Stimulated activated effector memory CD8-positive, alpha-beta T cell treated with anti-CD3 and anti-CD28 coated beads, Interleukin-12 subunit alpha, Interleukin-12 subunit beta, amount 100 ng/mL, for 72 hours (primary cell): ENCODE measurements at regions not wholly inside any gene's neighbourhood (a gene's known extent, or its start where the extent isn't known, plus 50 kb on each side); places are given as distances from the start of the nearest gene placed in this dataset.

ENCODE experiments used
- ATAC-seq: fragments of 150-1000 bp; cut with Tn5 transposase; 2 replicates; pipeline ENCODE4 v1.10.0; 2021
- DNase-seq, 2 donors: peaks; one replicate each; pipeline ENCODE4 v3.0.0; 2021 to 2022; ENCODE audit warnings: low spot score in 2 of 2
- H3K27ac Mint-ChIP-seq: one replicate; pipeline ENCODE4 v1.8.0; 2022; ENCODE audit warnings: mild to moderate bottlenecking, mixed read lengths
- H3K36me3 Mint-ChIP-seq: one replicate; pipeline ENCODE4 v1.8.0; 2022; ENCODE audit warnings: mild to moderate bottlenecking, mixed read lengths
- H3K4me1 Mint-ChIP-seq: one replicate; pipeline ENCODE4 v1.8.0; 2022; ENCODE audit warnings: mixed read lengths
- H3K4me3 Mint-ChIP-seq: one replicate; pipeline ENCODE4 v1.8.0; 2022; ENCODE audit warnings: mild to moderate bottlenecking, mixed read lengths
- H3K9me3 Mint-ChIP-seq: one replicate; pipeline ENCODE4 v1.8.0; 2022; ENCODE audit warnings: mixed read lengths

- no peak for ATAC-seq
- no peaks in the 10 kb centered on the region for H3K4me1 Mint-ChIP-seq
These were observed 173.3 kb upstream of the MBNL1 start for GRCh38 chr3:152095472-152095871.

GRCh38 chr3:152096280-152096906 lies 172.3 kb upstream of the MBNL1 start:
- H3K36me3 Mint-ChIP-seq: no peaks in the 10 kb centered on the region
- DNase-seq (no peak), ATAC-seq (no peak)
- no peak overlapping the region for H3K4me3 Mint-ChIP-seq
- H3K27ac Mint-ChIP-seq: no peak overlapping the region
- H3K9me3 Mint-ChIP-seq: no peaks in the 10 kb centered on the region
- H3K4me1 Mint-ChIP-seq: no peaks in the 10 kb centered on the region

More at GRCh38 chr3:152095472-152095871, 173.3 kb upstream of the MBNL1 start:
- H3K36me3 Mint-ChIP-seq: no peaks in the 10 kb centered on the region
- no peak overlapping the region for H3K4me3 Mint-ChIP-seq
- H3K9me3 Mint-ChIP-seq: no peaks in the 10 kb centered on the region
- DNase-seq: no peak
- H3K27ac Mint-ChIP-seq: no peak overlapping the region

DNA sequence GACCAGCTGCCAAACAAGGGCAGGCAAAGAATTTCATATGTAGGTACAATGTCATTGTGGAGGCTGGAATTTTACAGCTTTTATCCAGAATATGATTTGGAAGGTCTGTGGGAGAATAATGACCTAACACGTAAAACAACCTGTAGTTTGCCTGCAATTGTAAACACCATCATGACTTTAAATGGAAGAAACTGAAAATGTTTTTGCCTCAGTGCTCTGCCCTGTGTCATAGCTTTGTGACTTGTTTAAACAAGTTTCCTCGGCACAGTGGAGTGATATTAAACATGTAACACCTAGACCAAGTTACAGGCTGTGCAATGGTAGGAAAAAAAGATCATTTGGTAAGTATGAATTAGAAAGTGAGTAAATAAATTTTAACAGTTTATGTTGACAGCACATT lies 171.6 kb upstream of the MBNL1 start:
- DNase-seq (no peak), ATAC-seq (no peak)
- H3K27ac Mint-ChIP-seq: no peak overlapping the region
- H3K4me3 Mint-ChIP-seq: no peak overlapping the region
- no peaks in the 10 kb centered on the region for H3K4me1 Mint-ChIP-seq
- no peaks in the 10 kb centered on the region for H3K36me3 Mint-ChIP-seq
- H3K9me3 Mint-ChIP-seq: no peaks in the 10 kb centered on the region

- H3K27ac Mint-ChIP-seq: no peak overlapping the region
- DNase-seq (no peak), ATAC-seq (no peak)
- no peaks in the 10 kb centered on the region for H3K9me3 Mint-ChIP-seq
- H3K36me3 Mint-ChIP-seq: no peaks in the 10 kb centered on the region
- no peaks in the 10 kb centered on the region for H3K4me1 Mint-ChIP-seq
- no peak overlapping the region for H3K4me3 Mint-ChIP-seq
These were observed 171.0 kb upstream of the MBNL1 start for GRCh38 chr3:152097770-152098169.

DNA sequence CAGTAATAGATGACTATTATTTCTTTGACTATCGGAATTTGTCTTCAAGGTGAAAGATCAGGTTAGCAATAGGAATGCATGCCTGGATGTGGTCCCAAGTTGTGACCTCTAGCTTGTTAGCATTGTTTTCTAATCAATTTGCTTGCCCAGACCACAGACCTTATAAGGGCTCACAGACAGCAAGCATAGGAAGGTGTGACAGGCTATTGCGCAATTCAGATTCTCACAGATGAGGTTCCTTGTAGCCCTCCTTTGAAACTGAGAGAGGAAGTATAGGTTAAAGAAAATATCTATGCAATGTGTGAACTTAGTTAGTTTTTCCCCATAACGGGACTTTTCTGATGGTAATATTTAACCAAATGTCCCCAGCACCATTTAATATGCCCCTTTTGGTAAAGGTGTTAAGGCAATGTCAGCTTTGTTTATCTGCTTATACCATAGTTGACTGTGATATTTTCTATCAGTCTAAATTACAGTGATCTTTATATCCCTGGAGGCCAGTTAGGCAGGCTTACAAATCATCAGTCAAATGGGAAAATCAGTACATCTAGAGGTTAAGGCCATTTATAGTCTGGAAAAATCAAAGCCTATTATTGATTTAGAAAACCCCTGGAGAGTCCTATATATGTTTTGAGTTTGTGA lies 168.1 kb upstream of the MBNL1 start:
- H3K27ac Mint-ChIP-seq: no peak overlapping the region
- no peak for DNase-seq
- H3K4me1 Mint-ChIP-seq: no peaks in the 10 kb centered on the region
- H3K9me3 Mint-ChIP-seq: no peaks in the 10 kb centered on the region
- H3K36me3 Mint-ChIP-seq: no peaks in the 10 kb centered on the region
- H3K4me3 Mint-ChIP-seq: no peak overlapping the region
- ATAC-seq: peak; percentile 79

- Mint-ChIP-seq H3K4me3 (no peak overlapping the region), H3K9me3 (no peaks in the 10 kb centered on the region), H3K36me3 (no peaks in the 10 kb centered on the region), H3K4me1 (no peaks in the 10 kb centered on the region), H3K27ac (no peak overlapping the region)
- DNase-seq: no peak
- ATAC-seq: no peak
These were observed 166.3 kb upstream of the MBNL1 start for GRCh38 chr3:152102410-152102809.

GRCh38 chr3:152103257-152103656 lies 165.5 kb upstream of the MBNL1 start:
- H3K27ac Mint-ChIP-seq: no peak overlapping the region
- no peaks in the 10 kb centered on the region for H3K4me1 Mint-ChIP-seq
- DNase-seq: no peak
- ATAC-seq: no peak
- H3K9me3 Mint-ChIP-seq: no peaks in the 10 kb centered on the region
- H3K4me3 Mint-ChIP-seq: no peak overlapping the region
- no peaks in the 10 kb centered on the region for H3K36me3 Mint-ChIP-seq

GRCh38 chr3:152104847-152105415 lies 163.8 kb upstream of the MBNL1 start:
- no peak overlapping the region for H3K4me3 Mint-ChIP-seq
- H3K4me1 Mint-ChIP-seq: no peaks in the 10 kb centered on the region
- no peak overlapping the region for H3K27ac Mint-ChIP-seq
- no peaks in the 10 kb centered on the region for H3K9me3 Mint-ChIP-seq
- H3K36me3 Mint-ChIP-seq: no peaks in the 10 kb centered on the region
- ATAC-seq (no peak), DNase-seq (no peak)

DNA sequence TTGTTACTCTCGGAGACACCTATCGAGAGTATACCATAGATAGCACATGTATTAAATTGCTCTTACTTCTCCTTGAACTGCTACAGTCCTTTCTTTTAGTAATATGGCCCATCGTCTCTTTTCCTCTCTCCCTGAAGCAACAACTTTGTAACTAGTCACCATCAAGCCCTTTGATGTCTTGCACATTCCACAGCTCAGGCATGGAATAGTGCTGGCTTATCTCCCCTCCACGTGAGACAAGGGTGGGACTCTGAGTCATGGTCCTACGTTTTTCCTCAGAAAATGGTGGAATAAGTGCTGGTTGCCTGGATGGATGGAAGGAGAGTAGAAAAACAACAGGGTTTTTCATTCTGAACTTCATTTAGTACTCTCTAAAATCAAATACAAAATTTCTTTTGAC lies 163.3 kb upstream of the MBNL1 start:
- H3K9me3 Mint-ChIP-seq: no peaks in the 10 kb centered on the region
- no peaks in the 10 kb centered on the region for H3K4me1 Mint-ChIP-seq
- ATAC-seq (no peak), DNase-seq (no peak)
- H3K4me3 Mint-ChIP-seq: no peak overlapping the region
- H3K27ac Mint-ChIP-seq: no peak overlapping the region
- H3K36me3 Mint-ChIP-seq: no peaks in the 10 kb centered on the region

- H3K9me3 Mint-ChIP-seq: no peaks in the 10 kb centered on the region
- H3K36me3 Mint-ChIP-seq: no peaks in the 10 kb centered on the region
- DNase-seq (no peak), ATAC-seq (no peak)
- no peak overlapping the region for H3K27ac Mint-ChIP-seq
- no peak overlapping the region for H3K4me3 Mint-ChIP-seq
- H3K4me1 Mint-ChIP-seq: no peaks in the 10 kb centered on the region
These were observed 159.7 kb upstream of the MBNL1 start for GRCh38 chr3:152109038-152109437.

DNA sequence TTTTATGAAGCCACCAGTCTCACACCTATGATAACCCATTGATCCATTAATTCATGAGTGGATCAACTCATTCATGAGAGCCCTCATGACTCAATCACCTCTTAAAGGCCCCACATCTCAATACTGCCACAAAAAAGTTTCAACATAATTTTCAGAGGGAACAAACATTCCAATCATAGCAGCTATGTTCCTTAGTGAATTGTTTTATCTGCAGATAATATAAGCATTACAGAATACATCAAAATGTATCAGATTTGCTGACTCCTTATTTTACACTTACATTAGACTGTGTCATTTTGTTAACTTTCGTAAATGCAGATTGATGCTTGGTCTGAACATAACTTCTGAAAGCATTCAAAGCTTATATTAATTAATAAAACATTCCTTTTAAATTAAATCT lies 155.3 kb upstream of the MBNL1 start:
- H3K27ac Mint-ChIP-seq: no peak overlapping the region
- no peak for DNase-seq
- H3K9me3 Mint-ChIP-seq: no peaks in the 10 kb centered on the region
- H3K4me3 Mint-ChIP-seq: no peak overlapping the region
- no peaks in the 10 kb centered on the region for H3K4me1 Mint-ChIP-seq
- no peak for ATAC-seq
- H3K36me3 Mint-ChIP-seq: no peaks in the 10 kb centered on the region

DNA sequence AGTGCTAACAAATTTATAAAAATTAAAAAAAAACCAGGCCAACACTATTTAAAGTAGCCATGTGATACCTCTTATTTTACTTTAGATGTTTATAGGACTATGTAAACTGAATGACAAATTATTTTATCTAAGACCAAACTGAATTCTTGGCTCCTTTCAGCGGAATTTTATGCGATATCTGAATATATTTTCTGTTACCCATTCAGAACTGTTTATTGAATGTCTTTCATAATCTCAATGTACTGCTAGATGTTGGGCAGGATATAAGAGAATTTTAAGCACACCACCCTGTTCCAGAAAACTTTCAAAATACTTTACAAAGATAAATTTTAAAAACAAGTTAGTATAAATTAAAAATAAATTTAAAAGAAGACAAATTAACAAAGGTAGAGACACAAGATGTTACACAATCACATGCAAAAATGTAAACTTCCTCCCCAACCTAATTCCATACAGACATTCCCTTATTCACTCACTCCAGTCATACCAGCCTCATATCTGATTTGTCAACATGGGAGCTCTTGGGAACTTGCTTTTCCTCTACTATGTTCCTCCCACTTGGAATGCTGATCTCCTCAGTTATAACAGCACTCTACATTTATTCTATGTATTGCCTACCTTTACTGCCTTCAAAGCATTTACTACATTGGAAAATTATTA lies 154.6 kb upstream of the MBNL1 start:
- DNase-seq: no peak
- H3K36me3 Mint-ChIP-seq: no peaks in the 10 kb centered on the region
- no peaks in the 10 kb centered on the region for H3K4me1 Mint-ChIP-seq

GRCh38 chr3:152120601-152121269 lies 148.0 kb upstream of the MBNL1 start:
- Mint-ChIP-seq H3K4me3 (no peak overlapping the region), H3K9me3 (no peaks in the 10 kb centered on the region), H3K4me1 (peaks cover 8% of the 10 kb centered on the region), H3K27ac (no peak overlapping the region), H3K36me3 (no peaks in the 10 kb centered on the region)
- ATAC-seq: no peak
- no peak for DNase-seq

More for the DNA sequence above, 154.6 kb upstream of the MBNL1 start:
- Mint-ChIP-seq H3K4me3 (no peak overlapping the region), H3K27ac (no peak overlapping the region), H3K9me3 (no peaks in the 10 kb centered on the region)
- no peak for ATAC-seq

DNA sequence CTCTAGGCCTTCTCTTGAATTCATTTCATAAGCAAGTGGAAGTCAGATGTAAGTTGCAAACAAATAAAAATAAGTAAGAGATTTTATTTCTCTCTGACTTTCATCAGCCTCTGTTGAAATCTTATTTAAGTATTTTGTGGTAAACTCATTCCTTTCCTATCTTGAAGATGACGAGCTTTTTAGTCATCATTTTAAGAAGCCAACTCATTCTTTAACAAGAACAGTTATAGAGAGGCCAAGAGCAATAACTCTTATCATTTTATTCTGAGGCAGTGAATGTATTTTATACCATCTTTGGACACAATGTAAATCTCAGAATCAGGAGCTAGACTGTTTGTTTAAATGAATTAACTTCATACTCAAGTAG lies 147.5 kb upstream of the MBNL1 start:
- Mint-ChIP-seq H3K27ac (no peak overlapping the region), H3K9me3 (no peaks in the 10 kb centered on the region), H3K4me3 (no peak overlapping the region), H3K36me3 (no peaks in the 10 kb centered on the region), H3K4me1 (peaks cover 8% of the 10 kb centered on the region)
- peak; percentile 69 for ATAC-seq
- DNase-seq: no peak

DNA sequence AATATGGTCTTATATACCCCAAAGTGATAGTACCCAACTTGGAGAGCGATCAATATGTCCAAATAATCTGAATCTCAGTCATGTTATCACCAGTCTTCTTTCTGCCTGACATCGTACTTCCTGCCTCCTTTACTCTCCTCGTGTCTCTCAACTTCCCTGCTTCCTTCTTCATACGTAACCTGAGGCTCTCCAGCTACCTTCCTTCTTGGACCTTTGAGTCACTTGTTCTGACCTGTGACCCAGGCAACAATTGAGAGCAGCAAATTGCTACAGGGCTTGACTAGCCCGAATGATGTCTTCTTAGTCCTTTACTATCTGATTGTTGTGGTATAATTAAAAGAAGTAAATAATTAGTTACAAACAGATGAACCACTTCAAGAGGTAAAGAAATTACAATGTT lies 145.9 kb upstream of the MBNL1 start:
- ATAC-seq: no peak
- Mint-ChIP-seq H3K27ac (no peak overlapping the region), H3K4me1 (peaks cover 17% of the 10 kb centered on the region), H3K36me3 (no peaks in the 10 kb centered on the region), H3K4me3 (no peak overlapping the region), H3K9me3 (no peaks in the 10 kb centered on the region)
- DNase-seq: no peak
